ENCODE measurements at regions not wholly inside any gene's neighbourhood (a gene's known extent, or its start where the extent isn't known, plus 50 kb on each side); places are given as distances from the start of the nearest gene placed in this dataset.

DNA sequence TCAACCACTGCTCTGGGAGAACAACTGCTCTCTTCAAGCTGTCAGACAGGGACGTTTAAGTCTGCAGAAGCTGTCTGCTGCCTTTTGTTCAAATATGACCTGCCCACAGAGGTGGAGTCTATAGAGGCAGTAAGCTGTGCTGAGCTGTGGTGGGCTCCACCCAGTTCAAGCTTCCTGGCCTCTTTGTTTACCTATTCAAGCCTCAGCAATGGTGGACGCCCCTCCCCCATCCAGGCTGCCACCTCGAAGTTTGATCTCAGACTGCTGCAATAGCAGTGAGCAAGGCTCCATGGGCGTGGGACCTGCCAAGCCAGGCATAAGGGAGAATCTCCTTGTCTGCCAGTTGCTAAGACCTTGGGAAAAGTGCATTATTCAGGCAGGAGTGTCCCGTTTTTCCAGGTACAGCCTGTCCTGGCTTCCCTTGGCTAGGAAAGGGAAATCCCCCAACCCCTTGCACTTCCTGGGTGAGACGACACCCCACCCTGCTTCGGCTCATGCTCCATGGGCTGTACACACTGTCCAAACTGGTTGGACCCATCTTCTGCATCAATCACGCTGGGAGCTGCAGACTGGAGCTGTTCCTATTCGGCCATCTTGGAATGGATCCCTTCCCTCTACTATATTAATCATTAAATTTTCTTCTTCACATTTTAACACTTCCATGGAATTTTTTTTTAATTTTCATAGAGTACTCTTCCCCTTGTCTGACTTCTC, 167.0 kb upstream of the UBE2E2 start:
- peaks cover 0 to 5% (median 0%) of the 10 kb centered on the region in 3 donors for H3K27me3 Mint-ChIP-seq (ENCODE audit: low read depth in 3 of 3)
- no peak for DNase-seq
- no peak overlapping the region for H3K27ac Mint-ChIP-seq

DNA sequence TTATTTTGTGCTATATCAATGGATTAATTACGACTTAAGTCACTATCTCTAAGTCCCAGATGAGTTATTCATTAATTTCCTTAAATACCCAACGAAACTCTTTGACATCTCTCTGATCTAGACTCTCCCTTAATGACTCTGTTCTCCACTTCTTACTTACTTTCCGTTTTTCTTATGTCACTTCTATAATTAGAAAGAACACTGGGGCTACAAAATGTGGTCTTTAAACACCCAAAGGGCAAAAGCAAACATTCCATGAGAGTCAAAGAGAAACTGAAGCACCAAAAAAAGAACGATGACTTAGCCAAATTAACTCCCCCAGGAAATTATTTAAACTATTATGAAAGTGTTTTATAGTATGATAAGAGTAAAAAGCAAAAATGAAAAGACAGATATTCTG, 166.4 kb upstream of the UBE2E2 start:
- H3K4me1 Mint-ChIP-seq = no peaks in the 10 kb centered on the region
- peaks cover 0 to 5% (median 0%) of the 10 kb centered on the region in 3 donors for H3K27me3 Mint-ChIP-seq (ENCODE audit: low read depth in 3 of 3)
- H3K9me3 Mint-ChIP-seq = peaks cover 0 to 15% (median 6%) of the 10 kb centered on the region in 6 donors
- H3K36me3 Mint-ChIP-seq = no peaks in the 10 kb centered on the region
- H3K4me3 Mint-ChIP-seq = no peak overlapping the region
- DNase-seq = no peak
- H3K27ac Mint-ChIP-seq = no peak overlapping the region

More for the DNA sequence above, 167.0 kb upstream of the UBE2E2 start:
- Mint-ChIP-seq H3K9me3 (peaks cover 0 to 15% (median 6%) of the 10 kb centered on the region in 6 donors), H3K4me3 (no peak overlapping the region), H3K4me1 (no peaks in the 10 kb centered on the region), H3K36me3 (no peaks in the 10 kb centered on the region)

GRCh38 chr3:23038471-23038870, 164.7 kb upstream of the UBE2E2 start:
- H3K27me3 Mint-ChIP-seq (ENCODE audit: low read depth in 3 of 3) = peaks cover 0 to 1% (median 0%) of the 10 kb centered on the region in 3 donors
- no peak overlapping the region for H3K27ac Mint-ChIP-seq
- no peaks in the 10 kb centered on the region for H3K36me3 Mint-ChIP-seq
- no peak overlapping the region for H3K4me3 Mint-ChIP-seq
- no peak for DNase-seq
- no peaks in the 10 kb centered on the region for H3K4me1 Mint-ChIP-seq
- H3K9me3 Mint-ChIP-seq = peaks cover 0 to 11% (median 2%) of the 10 kb centered on the region in 6 donors

GRCh38 chr3:23041918-23042696, 161.0 kb upstream of the UBE2E2 start:
- no peak for DNase-seq
- H3K27me3 Mint-ChIP-seq (ENCODE audit: low read depth in 3 of 3) = no peaks in the 10 kb centered on the region
- no peaks in the 10 kb centered on the region for H3K4me1 Mint-ChIP-seq
- no peak overlapping the region for H3K27ac Mint-ChIP-seq
- H3K4me3 Mint-ChIP-seq = no peak overlapping the region
- no peaks in the 10 kb centered on the region for H3K36me3 Mint-ChIP-seq
- H3K9me3 Mint-ChIP-seq = peaks cover 0 to 16% (median 5%) of the 10 kb centered on the region in 6 donors

DNA sequence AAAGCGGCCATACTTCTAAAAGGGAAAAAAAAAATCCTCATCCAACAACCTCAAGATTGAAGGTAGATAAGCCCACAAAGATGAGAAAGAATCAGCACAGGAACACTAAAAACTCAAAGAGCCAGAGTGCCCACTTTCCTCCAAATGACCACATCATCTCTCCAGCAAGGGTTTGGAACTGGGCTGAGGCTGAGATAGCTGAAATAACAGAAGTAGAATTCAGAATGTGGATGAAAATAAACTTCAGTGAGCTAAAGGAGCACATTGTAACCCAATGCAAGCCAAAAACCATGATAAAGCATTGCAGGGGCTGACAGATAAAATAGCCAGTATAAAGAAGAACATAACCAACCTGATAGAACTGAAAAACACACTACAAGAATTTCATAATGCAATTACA, 158.7 kb upstream of the UBE2E2 start:
- H3K4me3 Mint-ChIP-seq = no peak overlapping the region
- no peaks in the 10 kb centered on the region for H3K4me1 Mint-ChIP-seq
- H3K36me3 Mint-ChIP-seq = no peaks in the 10 kb centered on the region
- no peak overlapping the region for H3K27ac Mint-ChIP-seq
- no peak for DNase-seq
- H3K9me3 Mint-ChIP-seq = peaks cover 0 to 29% (median 6%) of the 10 kb centered on the region in 6 donors
- no peaks in the 10 kb centered on the region for H3K27me3 Mint-ChIP-seq (ENCODE audit: low read depth in 3 of 3)

GRCh38 chr3:23046536-23046935, 156.6 kb upstream of the UBE2E2 start:
- H3K4me1 Mint-ChIP-seq = no peaks in the 10 kb centered on the region
- peaks cover 0 to 29% (median 7%) of the 10 kb centered on the region in 6 donors for H3K9me3 Mint-ChIP-seq

DNA sequence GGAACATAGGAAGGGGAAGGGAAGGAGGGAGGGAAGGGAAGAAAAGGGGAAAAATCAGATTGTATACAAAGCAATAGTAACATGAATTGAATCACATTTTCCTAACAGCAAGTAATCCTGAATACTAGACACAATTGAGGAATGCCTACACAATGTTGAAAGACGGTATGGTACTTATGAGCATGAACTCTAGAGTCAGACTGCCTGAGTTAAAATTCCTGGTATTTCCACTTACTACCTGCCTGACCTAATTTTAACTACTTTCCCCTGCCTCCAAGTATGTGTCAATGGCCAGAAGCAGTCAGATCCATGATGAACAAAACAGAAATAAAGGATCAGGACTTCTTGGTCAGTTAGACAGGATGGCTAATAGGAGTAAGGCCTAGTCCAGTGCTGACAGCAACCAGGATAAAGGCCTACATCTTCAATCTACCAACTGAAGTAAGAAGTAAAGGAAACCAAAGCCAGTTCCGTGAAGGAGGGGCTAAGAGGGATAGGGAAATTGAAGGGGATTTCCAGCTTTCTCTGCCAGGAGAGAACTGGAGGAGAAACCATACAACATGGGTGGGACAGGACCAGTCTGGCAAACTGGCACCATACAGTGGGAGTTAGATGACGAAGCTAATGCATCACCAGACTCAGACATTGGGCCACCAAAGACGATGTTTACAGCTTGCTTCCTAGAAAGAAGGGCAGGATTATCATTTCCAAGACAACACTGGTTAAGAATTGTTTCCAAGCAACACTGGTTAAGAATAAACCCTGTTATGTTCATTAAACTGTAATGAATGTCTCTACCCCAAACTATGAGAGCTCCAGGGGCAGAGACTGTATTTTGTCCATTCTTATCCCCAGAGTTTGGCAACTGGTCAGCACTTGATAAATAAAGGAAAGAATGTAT, 151.6 kb upstream of the UBE2E2 start:
- no peak overlapping the region for H3K27ac Mint-ChIP-seq
- DNase-seq = no peak
- H3K4me3 Mint-ChIP-seq = no peak overlapping the region
- H3K9me3 Mint-ChIP-seq = peaks cover 0 to 19% (median 2%) of the 10 kb centered on the region in 6 donors
- H3K36me3 Mint-ChIP-seq = no peaks in the 10 kb centered on the region
- no peaks in the 10 kb centered on the region for H3K27me3 Mint-ChIP-seq (ENCODE audit: low read depth in 3 of 3)
- peaks cover 0 to 2% of the 10 kb centered on the region in 2 donors for H3K4me1 Mint-ChIP-seq

More at GRCh38 chr3:23046536-23046935, 156.6 kb upstream of the UBE2E2 start:
- no peak overlapping the region for H3K4me3 Mint-ChIP-seq
- H3K36me3 Mint-ChIP-seq = no peaks in the 10 kb centered on the region
- no peak for DNase-seq
- no peaks in the 10 kb centered on the region for H3K27me3 Mint-ChIP-seq (ENCODE audit: low read depth in 3 of 3)
- no peak overlapping the region for H3K27ac Mint-ChIP-seq

GRCh38 chr3:23052208-23052607, 150.9 kb upstream of the UBE2E2 start:
- no peak overlapping the region for H3K4me3 Mint-ChIP-seq
- no peak for DNase-seq

DNA sequence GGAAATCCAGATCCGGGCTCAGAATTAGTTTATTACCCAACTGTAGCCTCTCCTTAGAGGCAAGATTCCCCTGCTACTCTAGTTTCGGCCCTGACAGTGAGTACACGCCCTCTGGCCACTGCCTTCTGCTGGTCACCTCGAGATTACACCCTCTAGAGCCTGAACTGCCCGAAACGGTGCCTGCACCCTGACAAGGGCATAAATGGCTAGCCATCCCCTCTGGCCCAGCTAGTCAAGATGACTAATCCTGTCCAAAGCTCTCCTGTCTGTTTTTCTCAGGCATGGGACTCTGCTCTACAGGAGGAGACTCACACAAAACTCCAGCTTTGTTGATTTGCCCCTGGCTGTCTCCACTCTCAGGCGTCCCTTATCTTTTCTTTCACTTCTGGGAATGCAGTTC, 150.5 kb upstream of the UBE2E2 start:
- Mint-ChIP-seq H3K27me3 (ENCODE audit: low read depth in 3 of 3) (no peaks in the 10 kb centered on the region), H3K9me3 (peaks cover 0 to 8% (median 5%) of the 10 kb centered on the region in 6 donors), H3K4me1 (peaks cover 0 to 2% of the 10 kb centered on the region in 2 donors), H3K27ac (no peak overlapping the region), H3K36me3 (no peaks in the 10 kb centered on the region), H3K4me3 (no peak overlapping the region)
- no peak for DNase-seq

More at GRCh38 chr3:23052208-23052607, 150.9 kb upstream of the UBE2E2 start:
- no peaks in the 10 kb centered on the region for H3K27me3 Mint-ChIP-seq (ENCODE audit: low read depth in 3 of 3)
- no peak overlapping the region for H3K27ac Mint-ChIP-seq
- peaks cover 0 to 12% (median 4%) of the 10 kb centered on the region in 6 donors for H3K9me3 Mint-ChIP-seq
- H3K4me1 Mint-ChIP-seq = peaks cover 0 to 2% of the 10 kb centered on the region in 2 donors
- H3K36me3 Mint-ChIP-seq = no peaks in the 10 kb centered on the region

DNA sequence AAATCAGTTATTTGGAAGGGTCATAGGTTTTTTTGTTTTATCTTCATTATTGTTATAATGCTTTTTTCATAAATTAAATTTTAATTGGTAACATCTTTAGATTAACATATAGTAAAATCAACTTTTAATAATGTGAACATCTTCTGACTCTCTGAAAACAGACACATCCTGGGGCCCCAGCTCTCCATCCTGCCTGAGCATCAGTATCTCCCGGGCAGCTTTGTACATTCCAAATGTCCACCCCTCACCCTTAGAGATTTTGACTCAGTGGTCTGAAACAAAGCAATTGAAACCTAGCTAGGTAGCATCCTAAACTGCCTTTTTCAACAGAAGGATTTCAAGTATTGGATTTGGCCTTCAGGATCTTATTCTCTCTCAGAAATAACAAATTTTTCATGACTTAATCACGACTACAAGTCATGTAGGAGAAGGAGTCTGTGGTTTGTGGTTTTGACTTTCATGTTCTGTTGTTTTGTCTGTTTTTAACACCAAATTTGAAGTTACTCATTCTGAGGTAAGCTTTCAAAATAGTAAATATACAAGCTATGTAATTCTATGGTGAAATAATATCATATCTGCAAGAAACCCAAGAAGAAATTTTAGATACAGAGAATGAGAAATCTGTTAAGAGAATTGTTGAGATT, 147.3 kb upstream of the UBE2E2 start:
- no peak overlapping the region for H3K4me3 Mint-ChIP-seq
- peaks cover 0 to 13% (median 4%) of the 10 kb centered on the region in 6 donors for H3K9me3 Mint-ChIP-seq
- no peaks in the 10 kb centered on the region for H3K27me3 Mint-ChIP-seq (ENCODE audit: low read depth in 3 of 3)
- H3K36me3 Mint-ChIP-seq = no peaks in the 10 kb centered on the region
- no peak for DNase-seq
- no peak overlapping the region for H3K27ac Mint-ChIP-seq
- H3K4me1 Mint-ChIP-seq = peaks cover 0 to 2% of the 10 kb centered on the region in 2 donors

GRCh38 chr3:23062582-23062981, 140.5 kb upstream of the UBE2E2 start:
- H3K36me3 Mint-ChIP-seq = no peaks in the 10 kb centered on the region
- H3K27ac Mint-ChIP-seq = no peak overlapping the region
- peaks cover 0 to 2% (median 0%) of the 10 kb centered on the region in 3 donors for H3K27me3 Mint-ChIP-seq (ENCODE audit: low read depth in 3 of 3)
- H3K9me3 Mint-ChIP-seq = peaks cover 1 to 18% (median 4%) of the 10 kb centered on the region in 6 donors
- no peak overlapping the region for H3K4me3 Mint-ChIP-seq
- no peaks in the 10 kb centered on the region for H3K4me1 Mint-ChIP-seq
- DNase-seq = no peak

GRCh38 chr3:23062982-23063381, 140.1 kb upstream of the UBE2E2 start:
- H3K4me1 Mint-ChIP-seq = no peaks in the 10 kb centered on the region
- no peak overlapping the region for H3K27ac Mint-ChIP-seq
- DNase-seq = no peak
- peaks cover 1 to 18% (median 3%) of the 10 kb centered on the region in 6 donors for H3K9me3 Mint-ChIP-seq
- H3K36me3 Mint-ChIP-seq = no peaks in the 10 kb centered on the region
- H3K27me3 Mint-ChIP-seq (ENCODE audit: low read depth in 3 of 3) = peaks cover 0 to 2% (median 0%) of the 10 kb centered on the region in 3 donors
- no peak overlapping the region for H3K4me3 Mint-ChIP-seq

DNA sequence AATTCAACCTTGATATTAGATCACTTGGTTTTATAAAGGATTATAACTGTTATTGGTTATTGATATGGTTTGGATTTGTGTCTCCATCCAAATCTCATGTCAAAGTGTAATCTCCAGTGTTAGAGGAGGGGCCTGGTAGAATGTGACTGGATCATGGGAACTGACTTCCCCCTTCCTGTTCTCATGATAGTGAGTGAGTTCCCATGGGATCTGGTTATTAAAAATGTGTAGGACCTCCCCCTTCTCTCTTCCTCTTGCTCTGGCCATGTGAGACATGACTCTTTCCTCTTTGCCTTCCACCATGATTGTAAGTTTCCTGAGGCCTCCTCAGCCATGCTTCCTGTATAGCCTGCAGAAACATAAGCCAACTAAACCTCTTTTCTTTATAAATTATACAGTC, 136.0 kb upstream of the UBE2E2 start:
- no peak overlapping the region for H3K27ac Mint-ChIP-seq
- peaks cover 0 to 3% (median 0%) of the 10 kb centered on the region in 6 donors for H3K9me3 Mint-ChIP-seq

More for the DNA sequence above, 136.0 kb upstream of the UBE2E2 start:
- H3K4me3 Mint-ChIP-seq = no peak overlapping the region
- H3K36me3 Mint-ChIP-seq = no peaks in the 10 kb centered on the region
- no peaks in the 10 kb centered on the region for H3K4me1 Mint-ChIP-seq
- no peak for DNase-seq
- H3K27me3 Mint-ChIP-seq (ENCODE audit: low read depth in 3 of 3) = peaks cover 0 to 3% (median 2%) of the 10 kb centered on the region in 3 donors

Measured in immature natural killer cell (primary cell).